GM12892 (cell line): ENCODE measurements at regions not wholly inside any gene's neighbourhood (a gene's known extent, or its start where the extent isn't known, plus 50 kb on each side); places are given as distances from the start of the nearest gene placed in this dataset.

Experiments
- POLR2A ChIP-seq: IDR thresholded peaks from 2 replicates; pipeline ENCODE4 v1.6.1; 2011; ENCODE audit warnings: low read depth, low read length, control low read depth
- POLR2AphosphoS5 ChIP-seq: IDR thresholded peaks from 2 replicates; pipeline ENCODE4 v1.6.1; 2011; ENCODE audit warnings: low read depth, low read length, control low read depth

DNA sequence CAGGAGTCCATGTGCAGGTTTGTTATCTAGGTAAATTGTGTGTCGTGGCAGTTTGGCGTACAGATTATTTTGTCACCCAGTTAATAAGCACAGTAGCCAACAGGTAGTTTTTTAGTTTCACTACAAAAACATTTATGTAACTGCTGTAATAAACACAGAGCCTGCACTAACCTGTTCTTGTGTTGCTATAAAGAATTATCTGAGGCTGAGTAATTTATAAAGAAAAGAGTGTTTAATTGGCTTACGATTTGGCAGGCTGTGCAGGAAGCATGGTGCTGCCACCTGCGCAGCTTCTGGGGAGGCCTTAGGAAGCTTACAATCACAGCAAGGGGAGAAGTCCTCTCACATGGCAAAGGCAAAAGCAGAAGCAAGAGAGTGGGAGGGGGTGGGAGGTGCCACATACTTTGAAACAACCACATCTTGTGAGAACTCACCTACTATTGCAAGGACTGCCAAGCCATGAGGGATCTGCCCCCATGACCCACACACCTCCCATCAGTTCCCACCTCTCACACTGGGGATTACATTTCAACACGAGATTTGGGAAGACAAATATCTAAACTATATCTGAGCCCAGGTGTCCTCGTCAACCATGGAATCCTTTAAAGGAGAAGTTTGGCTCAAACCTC is 266.4 kb upstream of the GRIP1 start:
- TF ChIP-seq POLR2A (no peak), POLR2AphosphoS5 (no peak)
